Ascending aorta (tissue), 2 donors: ENCODE measurements at regions not wholly inside any gene's neighbourhood (a gene's known extent, or its start where the extent isn't known, plus 50 kb on each side); places are given as distances from the start of the nearest gene placed in this dataset.

ENCODE experiments used
- DNase-seq, 2 donors: peaks; one replicate each; pipeline ENCODE4 v3.0.0-alpha.2; 2019; ENCODE audit warnings: low spot score in 2 of 2
- H3K27ac ChIP-seq, 2 donors: fragments of 200-600 bp; sonication (generic); one replicate each; pipeline ENCODE4 v1.5.1; 2016 to 2017; ENCODE audit warnings: mild to moderate bottlenecking in 1 of 2
- H3K27me3 ChIP-seq: fragments of 200-600 bp; sonication (generic); one replicate; pipeline ENCODE4 v1.5.1; 2017
- H3K36me3 ChIP-seq, 2 donors: fragments of 200-600 bp; sonication (generic); one replicate each; pipeline ENCODE4 v1.5.1; 2016
- H3K4me1 ChIP-seq, 2 donors: fragments of 200-600 bp; sonication (generic); one replicate each; pipeline ENCODE4 v1.5.1; 2016 to 2017; ENCODE audit warnings: mild to moderate bottlenecking in 1 of 2
- H3K4me3 ChIP-seq, 2 donors: fragments of 200-600 bp; sonication (generic); one replicate each; pipeline ENCODE4 v1.5.1; 2016 to 2017; ENCODE audit warnings: mild to moderate bottlenecking in 1 of 2
- H3K9me3 ChIP-seq, 2 donors: fragments of 200-600 bp; sonication (generic); one replicate each; pipeline ENCODE4 v1.5.1; 2016
- intact Hi-C: fragments of 100-400 bp; cut with DNase I; formaldehyde crosslinking; loops from one replicate; pipeline ENCODE4 v1.15.1; 2023
- TF ChIP-seq, protein P1 (sequence below), 3 experiments: fragments of 200-600 bp in 2 of 3; fragments of 450-650 bp in 1 of 3; sonication (generic) in 2 of 3; IDR thresholded peaks; one replicate each; pipeline ENCODE4 v1.5.1; 2016 to 2019; ENCODE audit warnings: antibody characterized with exemption in 3 of 3, mild to moderate bottlenecking in 1 of 3, moderate library complexity in 1 of 3

GRCh38 chr7:136342251-136342650 lies 365.1 kb upstream of the MTPN start:
- no peak overlapping the region for H3K27ac ChIP-seq
- TF ChIP-seq, protein P1, sequence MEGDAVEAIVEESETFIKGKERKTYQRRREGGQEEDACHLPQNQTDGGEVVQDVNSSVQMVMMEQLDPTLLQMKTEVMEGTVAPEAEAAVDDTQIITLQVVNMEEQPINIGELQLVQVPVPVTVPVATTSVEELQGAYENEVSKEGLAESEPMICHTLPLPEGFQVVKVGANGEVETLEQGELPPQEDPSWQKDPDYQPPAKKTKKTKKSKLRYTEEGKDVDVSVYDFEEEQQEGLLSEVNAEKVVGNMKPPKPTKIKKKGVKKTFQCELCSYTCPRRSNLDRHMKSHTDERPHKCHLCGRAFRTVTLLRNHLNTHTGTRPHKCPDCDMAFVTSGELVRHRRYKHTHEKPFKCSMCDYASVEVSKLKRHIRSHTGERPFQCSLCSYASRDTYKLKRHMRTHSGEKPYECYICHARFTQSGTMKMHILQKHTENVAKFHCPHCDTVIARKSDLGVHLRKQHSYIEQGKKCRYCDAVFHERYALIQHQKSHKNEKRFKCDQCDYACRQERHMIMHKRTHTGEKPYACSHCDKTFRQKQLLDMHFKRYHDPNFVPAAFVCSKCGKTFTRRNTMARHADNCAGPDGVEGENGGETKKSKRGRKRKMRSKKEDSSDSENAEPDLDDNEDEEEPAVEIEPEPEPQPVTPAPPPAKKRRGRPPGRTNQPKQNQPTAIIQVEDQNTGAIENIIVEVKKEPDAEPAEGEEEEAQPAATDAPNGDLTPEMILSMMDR (IDR thresholded peaks at IDR 0.05), result no peak
- no peak for DNase-seq

DNA sequence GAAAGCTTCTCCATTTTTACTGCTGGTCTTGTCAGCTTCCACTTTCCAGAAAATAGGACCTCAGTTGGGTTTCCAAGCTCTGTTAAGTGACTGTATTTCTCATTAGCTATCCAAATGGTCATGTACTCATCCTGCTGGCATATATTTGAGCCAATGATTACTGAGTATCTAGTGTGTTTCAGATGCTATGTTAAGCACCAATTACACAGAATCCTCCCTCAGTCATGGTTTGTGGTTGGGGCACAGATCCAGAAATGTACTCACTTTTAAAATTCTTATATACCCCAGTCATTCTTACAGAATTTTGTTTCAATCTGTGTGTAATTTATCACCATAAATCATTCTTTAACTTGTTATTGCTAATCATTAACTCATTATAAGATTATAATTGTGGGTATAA lies 362.3 kb upstream of the MTPN start:
- Histone ChIP-seq H3K27me3 (no peaks in the 10 kb centered on the region), H3K27ac (no peak overlapping the region), H3K9me3 (no peaks in the 10 kb centered on the region), H3K36me3 (no peaks in the 10 kb centered on the region), H3K4me1 (no peaks in the 10 kb centered on the region), H3K4me3 (no peak overlapping the region)
- TF ChIP-seq, protein P1 (IDR thresholded peaks at IDR 0.05), result no peak
- no peak for DNase-seq
- intact Hi-C loops, result no loop called here

More at GRCh38 chr7:136342251-136342650, 365.1 kb upstream of the MTPN start:
- Histone ChIP-seq H3K27me3 (no peaks in the 10 kb centered on the region), H3K4me1 (no peaks in the 10 kb centered on the region), H3K9me3 (no peaks in the 10 kb centered on the region), H3K36me3 (no peaks in the 10 kb centered on the region), H3K4me3 (no peak overlapping the region)
- intact Hi-C loops, result no loop called here

DNA sequence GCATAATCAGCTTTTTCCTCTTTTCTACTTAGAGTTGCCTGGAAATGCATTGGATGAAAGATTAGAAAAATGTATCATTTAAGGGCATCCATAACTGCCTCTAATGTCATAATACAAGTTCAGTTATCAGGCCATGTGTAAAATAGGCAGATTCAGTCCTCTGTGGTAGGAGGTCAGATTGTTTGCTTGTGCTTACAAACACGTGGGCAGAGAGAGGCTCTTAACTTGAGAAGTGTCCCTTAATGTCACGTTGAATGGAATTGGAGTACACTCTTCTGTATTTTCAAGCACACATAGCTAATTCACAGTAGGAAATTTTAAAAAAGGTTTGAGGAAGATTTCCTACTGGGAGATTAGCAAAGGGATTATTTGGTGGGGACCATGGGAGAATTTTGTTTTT lies 359.8 kb upstream of the MTPN start:
- Histone ChIP-seq H3K27me3 (no peaks in the 10 kb centered on the region), H3K27ac (no peak overlapping the region), H3K36me3 (no peaks in the 10 kb centered on the region), H3K4me1 (no peaks in the 10 kb centered on the region), H3K9me3 (no peaks in the 10 kb centered on the region), H3K4me3 (no peak overlapping the region)
- intact Hi-C loops, result no loop called here
- TF ChIP-seq, protein P1 (IDR thresholded peaks at IDR 0.05), result no peak
- no peak for DNase-seq

DNA sequence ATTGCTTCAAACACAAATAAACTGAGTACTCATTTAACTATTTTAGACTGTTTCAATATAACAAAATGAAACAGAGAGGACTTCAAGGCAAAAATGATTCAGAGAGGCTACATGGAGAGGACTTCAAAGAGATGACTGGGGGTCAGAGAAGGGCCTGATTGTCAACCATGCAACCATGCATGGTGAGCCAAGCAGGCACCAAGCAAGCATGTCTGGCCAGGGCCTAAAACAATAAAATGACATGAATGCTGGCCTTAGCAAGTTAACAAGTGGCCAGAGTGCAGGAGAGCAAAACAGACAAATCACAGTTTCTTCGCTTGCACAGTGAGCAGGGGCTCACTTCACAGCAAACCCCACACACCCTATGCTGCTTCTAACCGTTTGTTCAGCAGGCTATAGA lies 356.5 kb upstream of the MTPN start:
- H3K27ac ChIP-seq, result no peak overlapping the region

GRCh38 chr7:136326045-136326609 lies 349.0 kb upstream of the MTPN start:
- no peaks in the 10 kb centered on the region for H3K4me1 ChIP-seq

More for the DNA sequence above, 356.5 kb upstream of the MTPN start:
- no peaks in the 10 kb centered on the region for H3K36me3 ChIP-seq
- no peaks in the 10 kb centered on the region for H3K9me3 ChIP-seq
- H3K4me1 ChIP-seq, result no peaks in the 10 kb centered on the region
- intact Hi-C loops, result no loop called here
- no peaks in the 10 kb centered on the region for H3K27me3 ChIP-seq
- no peak overlapping the region for H3K4me3 ChIP-seq
- DNase-seq, result no peak
- TF ChIP-seq, protein P1 (IDR thresholded peaks at IDR 0.05), result no peak

More at GRCh38 chr7:136326045-136326609, 349.0 kb upstream of the MTPN start:
- Histone ChIP-seq H3K27ac (no peak overlapping the region), H3K36me3 (no peaks in the 10 kb centered on the region), H3K4me3 (no peak overlapping the region), H3K27me3 (no peaks in the 10 kb centered on the region), H3K9me3 (no peaks in the 10 kb centered on the region)
- intact Hi-C loops, result no loop called here
- TF ChIP-seq, protein P1 (IDR thresholded peaks at IDR 0.05), result no peak
- no peak for DNase-seq
